HG03175 (cell line): ENCODE measurements at regions not wholly inside any gene's neighbourhood (a gene's known extent, or its start where the extent isn't known, plus 50 kb on each side); places are given as distances from the start of the nearest gene placed in this dataset.
"Not testable (repeated sequence)": the region's sequence is repeated elsewhere in the genome, so short reads cannot be mapped to it uniquely, and the experiment has no call there.

ENCODE experiments used
- ATAC-seq: cut with Tn5 transposase; IDR thresholded peaks from one replicate; pipeline ENCODE4 v1.9.1; 2021; ENCODE audit warnings: mild to moderate bottlenecking, moderate library complexity; ENCODE audit not compliant: unreplicated experiment

GRCh38 chr1:173300061-173301044, 93.2 kb upstream of the TNFSF4 start:
- no peak for ATAC-seq

GRCh38 chr1:173301507-173301906, 94.4 kb upstream of the TNFSF4 start:
- ATAC-seq, result no peak

DNA sequence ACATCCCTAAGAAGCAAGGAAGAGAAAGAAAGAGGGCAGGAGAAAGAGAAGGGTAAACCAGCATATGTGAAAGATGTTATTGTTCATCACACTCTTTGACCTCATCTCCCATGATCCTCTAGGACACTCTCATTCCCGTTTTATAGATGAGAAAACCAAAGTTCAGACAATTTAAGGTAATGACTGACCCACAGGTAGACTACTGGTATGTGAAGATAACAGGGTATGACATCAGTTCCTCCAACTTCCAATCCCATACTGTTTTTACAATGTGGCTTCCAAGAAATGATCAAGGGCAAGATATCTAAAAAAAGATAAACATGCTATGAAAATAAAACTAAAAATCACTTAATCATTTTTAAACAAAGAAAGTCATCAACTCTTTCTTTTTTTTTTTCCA, 95.2 kb upstream of the TNFSF4 start:
- ATAC-seq, result no peak

- no peak for ATAC-seq
Observed at GRCh38 chr1:173302890-173303829, 96.0 kb upstream of the TNFSF4 start.

DNA sequence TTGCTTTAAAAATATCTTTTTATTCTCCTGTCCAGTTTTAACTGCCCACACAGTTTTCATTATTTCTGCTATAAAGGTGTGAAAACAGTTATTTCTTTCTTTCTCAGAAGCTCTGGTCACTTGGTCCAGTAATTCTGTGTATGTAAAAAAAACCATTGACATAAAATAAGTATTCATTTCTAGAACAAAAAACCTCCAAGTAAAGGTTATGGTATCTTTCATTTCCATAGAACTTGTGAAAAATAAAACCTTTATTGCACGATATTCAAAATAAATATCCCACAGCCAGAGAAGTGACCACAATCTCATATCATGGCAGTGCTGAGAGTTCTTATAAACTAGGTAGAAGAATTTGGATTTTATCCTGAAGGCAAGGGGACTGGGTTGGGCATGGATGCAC, 96.9 kb upstream of the TNFSF4 start:
- no peak for ATAC-seq

DNA sequence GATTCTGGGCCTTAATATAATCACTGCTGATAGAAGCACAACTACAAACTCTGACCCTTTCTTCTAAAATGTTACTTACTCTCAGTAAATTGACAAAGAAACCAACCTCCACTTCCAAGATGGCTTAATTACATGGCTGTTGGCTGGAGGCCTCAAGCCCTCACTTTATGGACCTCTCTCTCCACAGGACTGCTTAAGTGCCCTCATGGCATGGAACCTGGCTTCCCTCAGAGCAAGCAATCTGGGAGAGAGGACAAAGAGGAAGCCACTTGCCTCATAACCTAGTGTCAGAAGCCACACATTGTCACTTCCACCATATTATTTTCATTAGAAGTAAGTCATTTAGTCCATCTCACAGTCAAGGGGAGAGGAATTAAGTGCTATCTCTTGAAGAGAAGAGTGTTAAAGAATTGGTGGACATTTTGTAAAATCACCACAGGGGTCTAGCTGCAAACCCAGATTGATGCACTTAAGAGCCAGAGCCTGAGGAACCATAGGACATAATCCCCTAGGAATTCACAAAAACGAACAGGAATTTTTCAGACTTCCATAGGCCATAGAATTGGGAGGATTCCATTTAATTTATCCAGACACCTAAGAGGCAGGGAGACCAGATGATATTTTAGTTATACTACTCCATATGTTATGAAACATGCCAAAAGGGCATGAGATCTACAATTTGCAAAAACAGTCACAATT, 97.5 kb upstream of the TNFSF4 start:
- ATAC-seq, result no peak

- no peak for ATAC-seq
Observed at GRCh38 chr1:173307845-173308244, 100.7 kb upstream of the TNFSF4 start.

DNA sequence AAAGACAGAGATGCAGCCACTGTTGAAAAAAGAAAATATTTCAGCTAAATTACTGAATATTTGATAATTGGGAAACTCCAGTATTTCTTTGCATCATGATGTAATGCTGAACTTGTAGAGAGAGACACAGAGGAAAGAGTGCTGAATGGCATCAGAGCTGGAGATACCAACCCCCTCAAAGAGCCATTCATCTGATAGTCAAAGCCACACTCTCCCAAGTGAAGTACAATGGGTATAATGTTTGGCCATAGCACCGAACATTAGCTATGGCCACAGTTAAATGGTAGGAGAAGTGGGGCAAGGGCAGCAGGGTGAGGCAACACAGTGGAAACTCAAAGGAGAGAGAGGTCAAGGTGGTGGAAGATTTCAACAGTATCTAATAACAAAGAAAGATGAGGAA, 107.5 kb upstream of the TNFSF4 start:
- ATAC-seq, result no peak

DNA sequence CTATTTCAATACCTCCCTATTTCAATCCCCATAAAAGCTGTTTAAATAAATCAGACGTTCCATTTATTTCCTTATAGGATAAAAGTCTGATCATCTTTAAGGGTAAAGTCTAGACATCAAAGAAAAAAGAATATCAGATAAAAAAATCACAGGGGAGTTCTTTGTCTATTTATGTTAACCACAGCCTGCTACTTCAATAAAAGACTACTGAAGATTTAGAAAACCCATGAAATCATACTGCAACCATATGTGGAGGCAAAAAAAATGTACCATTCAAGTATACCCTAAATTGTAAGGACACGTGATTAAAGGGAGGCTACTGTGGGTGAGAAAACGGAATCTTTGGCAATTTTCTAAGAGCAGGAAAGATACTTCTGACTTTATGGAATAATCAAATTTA, 108.2 kb upstream of the TNFSF4 start:
- ATAC-seq, result no peak

DNA sequence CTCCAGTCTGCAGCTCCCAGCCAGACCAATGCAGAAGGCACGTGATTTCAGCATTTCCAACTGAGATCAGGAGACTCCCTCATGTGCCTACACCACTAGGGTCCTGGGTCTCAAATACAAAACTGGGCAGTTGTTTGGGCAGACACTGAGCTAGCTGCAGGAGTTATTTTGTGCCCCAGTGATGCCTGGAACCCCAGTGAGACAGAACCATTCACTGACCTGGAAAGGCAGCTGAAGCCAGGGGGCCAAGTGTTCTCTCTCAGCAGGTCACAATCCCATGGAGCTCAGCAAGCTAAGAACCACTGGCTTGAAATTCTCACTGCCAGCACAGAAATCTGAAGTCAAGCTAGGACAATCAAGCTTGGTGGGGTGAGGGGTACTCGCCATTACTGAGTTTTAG, 111.7 kb upstream of the TNFSF4 start:
- ATAC-seq, result no peak

- not testable (repeated sequence) for ATAC-seq
Observed at GRCh38 chr1:173324352-173324751, 117.2 kb upstream of the TNFSF4 start.

DNA sequence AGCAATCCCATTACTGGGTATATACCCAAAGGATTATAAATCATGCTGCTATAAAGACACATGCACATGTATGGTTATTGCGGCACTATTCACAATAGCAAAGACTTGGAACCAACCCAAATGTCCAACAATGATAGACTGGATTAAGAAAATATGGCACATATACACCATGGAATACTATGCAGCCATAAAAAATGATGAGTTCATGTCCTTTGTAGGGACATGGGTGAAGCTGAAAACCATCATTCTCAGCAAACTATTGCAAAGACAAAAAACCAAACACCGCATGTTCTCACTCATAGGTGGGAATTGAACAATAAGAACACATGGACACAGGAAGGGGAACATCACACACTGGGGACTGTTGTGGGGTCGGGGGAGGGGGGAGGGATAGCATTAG, 120.9 kb upstream of the TNFSF4 start:
- not testable (repeated sequence) for ATAC-seq

DNA sequence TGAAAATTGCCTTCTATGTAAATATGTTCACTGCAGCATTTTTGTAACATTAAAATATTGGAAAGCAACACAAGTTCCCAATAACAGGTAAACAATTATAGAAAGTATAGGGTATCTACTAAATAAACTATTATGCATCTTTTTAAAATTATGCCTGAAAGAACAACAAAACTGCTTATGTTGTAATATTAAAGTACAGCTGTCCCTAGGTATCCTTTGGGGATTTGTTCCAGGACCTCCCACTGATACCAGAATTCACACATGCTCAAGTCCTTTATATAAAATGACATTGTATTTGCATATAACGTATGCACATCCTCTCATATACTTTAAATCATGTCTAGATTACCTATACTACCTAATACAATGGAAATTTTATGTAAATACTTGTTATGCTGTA, 121.8 kb upstream of the TNFSF4 start:
- ATAC-seq, result no peak

- no peak for ATAC-seq
Observed at GRCh38 chr1:173329726-173330125, 122.6 kb upstream of the TNFSF4 start.

GRCh38 chr1:173330149-173330951, 123.2 kb upstream of the TNFSF4 start:
- ATAC-seq, result no peak

DNA sequence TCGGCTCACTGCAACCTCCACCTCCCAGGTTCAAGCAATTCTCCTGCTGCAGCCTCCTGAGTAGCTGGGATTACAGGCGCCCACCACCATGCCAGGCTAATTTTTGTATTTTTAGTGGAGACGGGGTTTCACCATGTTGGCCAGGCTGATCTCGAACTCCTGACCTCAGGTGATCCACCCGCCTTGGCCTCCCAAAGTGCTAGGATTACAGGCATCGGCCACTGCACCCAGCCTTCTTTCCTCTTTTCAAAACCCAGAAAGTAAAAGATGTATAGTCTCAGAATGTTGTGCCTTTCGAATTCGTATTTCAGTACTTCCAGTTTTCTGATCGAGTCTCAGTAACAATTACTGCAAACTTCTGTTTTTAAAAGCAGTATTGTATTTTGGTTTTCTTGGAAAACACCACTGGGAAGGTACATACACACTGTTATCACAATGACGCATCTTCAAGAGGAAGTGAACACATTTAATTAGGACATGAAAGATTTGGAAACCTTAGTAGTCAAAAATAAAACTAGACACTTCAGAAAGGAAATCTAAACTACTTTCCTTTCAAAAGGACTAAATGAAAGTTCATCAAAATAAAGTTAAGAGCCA, 123.9 kb upstream of the TNFSF4 start:
- not testable (repeated sequence) for ATAC-seq

DNA sequence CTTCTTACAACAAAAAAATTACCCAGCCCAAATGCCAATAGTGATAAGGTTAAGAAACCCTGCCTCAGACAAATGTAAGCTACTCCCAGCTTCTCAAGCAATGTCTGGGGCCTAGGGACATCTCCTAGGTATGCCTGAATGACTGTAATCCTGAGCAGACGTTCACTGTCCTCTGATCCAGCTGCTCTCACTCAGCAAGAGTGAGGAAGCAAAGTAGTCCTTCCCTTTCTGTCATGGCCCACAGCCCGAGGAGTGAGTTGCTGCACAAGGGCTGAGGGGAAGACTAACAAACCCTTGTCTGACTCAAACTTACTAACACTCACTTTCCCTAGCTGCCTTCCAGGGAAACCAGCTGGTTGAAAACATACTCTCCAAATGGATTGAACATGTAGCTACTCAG, 124.9 kb upstream of the TNFSF4 start:
- ATAC-seq, result no peak

- ATAC-seq, result peak; percentile 81
Observed at GRCh38 chr1:173333581-173333980, 126.5 kb upstream of the TNFSF4 start.

DNA sequence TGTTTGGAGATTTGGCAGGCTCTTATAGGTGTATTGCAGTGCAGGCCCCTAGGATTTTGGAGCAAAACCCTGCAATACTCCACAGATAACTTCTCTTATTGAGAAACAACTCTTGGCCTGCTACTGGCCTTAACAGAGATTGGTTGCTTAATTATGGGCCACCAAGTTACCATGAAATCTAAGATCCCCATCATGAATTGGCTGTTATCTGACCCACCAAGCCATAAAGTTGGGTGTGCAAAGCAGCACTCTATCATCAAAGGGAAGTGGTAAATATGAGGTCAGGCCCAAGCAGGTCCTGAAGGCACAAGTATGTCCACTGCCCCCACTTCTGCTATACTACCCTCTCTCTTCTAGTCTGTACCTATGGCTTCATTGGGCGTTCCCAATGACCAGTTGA, 130.0 kb upstream of the TNFSF4 start:
- no peak for ATAC-seq

DNA sequence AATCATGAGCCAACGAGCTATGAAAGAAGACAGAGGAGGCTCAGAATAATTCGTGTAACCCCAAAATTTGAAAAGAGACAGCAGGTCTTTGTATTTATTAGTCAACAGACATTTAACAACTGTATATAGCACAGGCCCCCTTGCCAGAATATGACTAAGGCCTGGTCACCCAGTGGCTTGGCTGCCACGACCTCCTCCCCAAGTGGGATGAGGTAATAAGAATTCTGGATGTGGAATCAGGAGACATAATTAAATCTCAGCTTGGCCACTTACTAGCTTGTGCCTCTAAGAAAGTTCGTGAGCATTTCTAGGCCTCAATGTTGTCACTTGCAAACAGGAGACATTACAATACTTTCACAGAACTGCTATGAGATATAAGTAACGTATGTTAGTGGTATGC, 134.2 kb upstream of the TNFSF4 start:
- ATAC-seq, result no peak
